ENCODE measurements at regions not wholly inside any gene's neighbourhood (a gene's known extent, or its start where the extent isn't known, plus 50 kb on each side); places are given as distances from the start of the nearest gene placed in this dataset.

DNA sequence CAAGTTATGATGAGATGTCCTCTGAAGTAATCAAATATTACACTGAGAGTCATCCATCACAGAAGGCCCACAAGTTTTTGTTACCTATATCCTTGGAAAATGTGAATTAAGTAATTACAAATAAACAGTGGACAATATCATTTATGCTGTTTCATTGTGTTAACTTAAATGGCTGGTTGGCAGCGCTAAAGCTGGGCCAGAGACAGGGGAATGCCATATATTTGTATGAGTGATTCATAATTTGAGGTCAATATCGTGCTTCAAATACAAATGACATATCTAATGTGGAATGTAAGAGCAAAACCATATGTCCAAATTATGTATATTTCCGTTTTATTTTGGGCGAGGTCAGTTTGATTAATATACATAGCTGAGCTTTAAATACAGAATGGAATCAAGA, 1556.2 kb downstream of the SLITRK5 start:
- no peak for TF ChIP-seq CTCF (IDR thresholded peaks at IDR 0.05)
- no peak for TF ChIP-seq EZH2phosphoT487 (IDR thresholded peaks at IDR 0.05)

Measured in neural progenitor cell (in vitro differentiated cells).